Immature natural killer cell (primary cell): ENCODE measurements at regions not wholly inside any gene's neighbourhood (a gene's known extent, or its start where the extent isn't known, plus 50 kb on each side); places are given as distances from the start of the nearest gene placed in this dataset.

Source experiments
- DNase-seq, 3 donors: peaks; one replicate each; pipeline ENCODE4 v3.0.0; 2022; ENCODE audit warnings: mixed read lengths in 1 of 3
- H3K27ac Mint-ChIP-seq, 6 donors: one replicate each; pipeline ENCODE4 v1.8.0; 2020; ENCODE audit warnings: mixed read lengths in 6 of 6, mild to moderate bottlenecking in 5 of 6, inconsistent platforms in 4 of 6, moderate library complexity in 3 of 6
- H3K27me3 Mint-ChIP-seq, 3 donors: one replicate each; pipeline ENCODE4 v1.8.0; 2020 to 2021; ENCODE audit warnings: low read depth in 3 of 3, mild to moderate bottlenecking in 3 of 3, mixed read lengths in 3 of 3, moderate library complexity in 3 of 3, inconsistent platforms in 1 of 3
- H3K36me3 Mint-ChIP-seq, 3 donors: one replicate each; pipeline ENCODE4 v1.8.0; 2020; ENCODE audit warnings: mixed read lengths in 3 of 3, inconsistent platforms in 2 of 3, mild to moderate bottlenecking in 2 of 3
- H3K4me1 Mint-ChIP-seq, 2 donors: one replicate each; pipeline ENCODE4 v1.8.0; 2020; ENCODE audit warnings: inconsistent platforms in 2 of 2, mild to moderate bottlenecking in 2 of 2, mixed read lengths in 2 of 2, moderate library complexity in 1 of 2
- H3K4me3 Mint-ChIP-seq, 5 donors: one replicate each; pipeline ENCODE4 v1.8.0; 2020; ENCODE audit warnings: mild to moderate bottlenecking in 5 of 5, mixed read lengths in 5 of 5, inconsistent platforms in 3 of 5, moderate library complexity in 3 of 5
- H3K9me3 Mint-ChIP-seq, 6 donors: one replicate each; pipeline ENCODE4 v1.8.0; 2020; ENCODE audit warnings: mild to moderate bottlenecking in 6 of 6, mixed read lengths in 6 of 6, inconsistent platforms in 4 of 6, moderate library complexity in 3 of 6

DNA sequence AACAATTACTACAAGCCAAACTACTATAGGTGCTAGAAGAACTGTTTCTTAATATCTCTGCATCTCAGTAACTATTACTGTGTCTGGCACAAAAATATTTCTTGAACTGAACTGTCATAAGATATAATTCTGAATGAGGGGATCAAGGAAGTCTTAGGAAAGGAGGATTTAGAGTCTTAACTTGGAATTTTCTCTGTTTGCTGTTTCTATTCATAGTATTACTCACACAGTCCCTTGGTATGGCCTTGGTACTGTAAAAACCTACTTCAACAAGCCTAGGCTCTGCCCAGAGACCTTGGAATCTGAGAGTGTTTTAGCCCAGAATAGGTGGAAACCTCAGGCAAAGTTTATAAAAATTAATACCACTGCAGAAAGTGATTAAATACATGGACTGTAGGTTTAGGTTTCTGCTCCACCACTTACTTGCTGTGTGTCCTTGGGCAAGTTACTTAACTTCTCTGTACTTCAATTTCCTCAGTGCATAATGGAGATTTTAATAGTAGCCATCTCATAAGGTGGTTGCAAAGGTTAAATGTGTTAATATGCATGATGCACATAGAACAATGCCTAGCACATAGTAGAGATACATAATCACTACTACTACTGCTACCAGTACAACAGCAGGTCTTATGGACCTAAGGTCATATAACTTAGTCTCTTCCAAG lies 87.4 kb upstream of the NFIA start:
- Mint-ChIP-seq H3K27ac (no peak overlapping the region), H3K27me3 (peaks cover 0 to 5% (median 0%) of the 10 kb centered on the region in 3 donors), H3K4me1 (no peaks in the 10 kb centered on the region), H3K9me3 (no peaks in the 10 kb centered on the region), H3K4me3 (no peak overlapping the region), H3K36me3 (no peaks in the 10 kb centered on the region)
- no peak for DNase-seq

DNA sequence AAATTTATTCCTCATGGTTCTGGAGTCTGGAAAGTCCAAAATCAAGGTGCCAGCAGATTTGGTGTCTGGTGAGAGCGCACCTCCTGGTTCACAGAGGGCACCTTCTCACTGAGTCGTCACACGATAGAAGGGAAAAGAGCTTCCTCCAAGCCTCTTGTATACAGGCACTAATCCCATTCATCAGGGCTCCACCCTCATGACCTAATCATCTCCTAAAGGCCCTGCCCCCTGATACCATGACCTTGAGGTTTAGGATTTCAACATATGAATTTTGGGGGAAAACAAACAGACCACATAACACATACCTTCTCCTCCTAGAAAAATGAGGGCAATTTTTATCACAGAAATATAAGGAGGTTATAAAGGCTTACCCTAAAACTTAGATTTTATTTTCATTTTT lies 88.0 kb upstream of the NFIA start:
- H3K4me1 Mint-ChIP-seq = no peaks in the 10 kb centered on the region
- no peak overlapping the region for H3K27ac Mint-ChIP-seq
- no peak for DNase-seq
- H3K4me3 Mint-ChIP-seq = no peak overlapping the region
- H3K27me3 Mint-ChIP-seq = peaks cover 0 to 5% (median 0%) of the 10 kb centered on the region in 3 donors
- no peaks in the 10 kb centered on the region for H3K36me3 Mint-ChIP-seq
- H3K9me3 Mint-ChIP-seq = no peaks in the 10 kb centered on the region

DNA sequence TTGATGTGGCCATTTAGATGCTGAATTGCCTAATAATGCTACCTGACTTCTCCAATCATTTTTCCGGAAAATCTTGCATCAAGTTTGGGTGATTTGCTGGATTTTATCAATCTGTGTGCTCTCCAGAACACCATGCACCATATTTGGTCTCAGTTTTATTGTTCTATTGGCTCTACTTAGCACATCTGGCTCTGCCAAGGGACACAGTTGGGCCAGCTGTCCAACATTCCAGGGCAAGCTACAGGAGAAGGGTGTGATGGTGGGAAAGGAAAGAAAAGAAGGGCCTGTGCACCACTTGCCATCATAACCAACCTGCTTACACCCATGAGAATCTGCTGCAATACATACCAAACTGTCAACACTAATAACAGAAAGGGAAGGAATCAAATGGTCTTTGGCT lies 90.2 kb upstream of the NFIA start:
- Mint-ChIP-seq H3K9me3 (no peaks in the 10 kb centered on the region), H3K27me3 (peaks cover 0 to 2% (median 2%) of the 10 kb centered on the region in 3 donors), H3K27ac (no peak overlapping the region), H3K36me3 (no peaks in the 10 kb centered on the region), H3K4me1 (no peaks in the 10 kb centered on the region), H3K4me3 (no peak overlapping the region)
- no peak for DNase-seq

DNA sequence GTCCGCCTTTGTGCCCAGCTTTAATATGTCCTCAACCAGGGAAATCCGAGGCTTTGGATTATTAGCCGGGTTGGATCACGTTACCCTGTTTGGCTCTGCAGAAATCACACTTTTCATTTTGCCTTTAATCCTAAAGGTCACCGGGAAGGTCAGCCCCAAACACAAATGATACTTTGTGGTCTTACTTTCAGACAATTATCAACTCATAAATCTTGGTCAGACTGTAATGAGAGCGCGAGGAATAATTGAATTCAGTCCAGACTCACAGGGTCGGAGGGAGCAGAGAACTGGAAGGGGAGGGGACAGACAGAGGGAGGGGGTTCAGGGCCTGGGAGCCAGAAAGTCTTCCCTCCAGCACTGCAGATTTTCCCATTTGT lies 91.7 kb upstream of the NFIA start:
- H3K27me3 Mint-ChIP-seq = peaks cover 0 to 2% (median 2%) of the 10 kb centered on the region in 3 donors

DNA sequence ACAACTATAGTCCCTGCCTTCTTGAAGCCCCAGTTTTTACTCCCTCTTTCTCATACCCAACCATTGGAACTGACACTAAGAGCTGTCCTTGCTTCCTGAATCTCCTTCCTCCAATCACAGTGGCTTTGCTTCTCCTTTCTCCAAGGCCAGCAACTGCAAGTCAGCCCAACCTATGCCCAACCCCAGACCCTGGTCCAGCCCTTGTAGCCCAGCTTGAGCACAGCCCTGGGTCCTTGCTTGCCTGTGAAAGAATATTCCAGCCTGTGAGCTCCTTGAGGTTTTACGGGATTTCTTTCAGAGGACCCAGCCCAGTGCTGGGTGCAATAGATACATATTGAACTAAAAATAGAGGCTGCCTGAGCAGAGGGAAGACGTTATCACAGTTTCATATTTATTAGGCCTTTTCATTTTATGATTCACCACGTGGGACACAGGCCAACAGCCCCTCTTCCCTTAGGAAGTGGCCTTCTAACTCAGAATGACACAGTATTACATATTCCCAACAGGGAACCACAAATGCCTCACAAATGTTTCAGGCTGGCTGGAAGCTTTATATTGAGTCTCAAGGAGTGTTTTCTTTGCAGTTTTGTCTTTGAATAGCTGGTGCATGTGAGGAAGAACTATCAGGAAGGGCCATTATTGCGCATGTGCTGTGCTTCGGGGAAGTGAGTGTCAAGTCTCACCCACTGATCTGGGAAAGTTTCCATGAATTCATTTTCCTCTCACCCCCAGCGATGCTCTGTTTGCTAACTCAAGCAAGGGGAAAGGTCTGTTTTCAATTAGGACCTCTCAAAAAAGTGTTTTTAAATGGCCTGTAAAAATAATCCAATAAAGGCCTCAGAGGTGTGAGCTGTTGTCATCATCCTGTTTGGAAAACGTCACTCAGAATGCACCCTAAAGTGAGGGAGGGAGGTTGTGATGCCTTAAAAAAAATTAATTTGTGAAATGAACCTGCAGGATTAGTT lies 92.3 kb upstream of the NFIA start:
- peaks cover 0 to 2% (median 2%) of the 10 kb centered on the region in 3 donors for H3K27me3 Mint-ChIP-seq
- H3K9me3 Mint-ChIP-seq = no peaks in the 10 kb centered on the region
- H3K27ac Mint-ChIP-seq = no peak overlapping the region
- no peaks in the 10 kb centered on the region for H3K36me3 Mint-ChIP-seq
- no peaks in the 10 kb centered on the region for H3K4me1 Mint-ChIP-seq
- DNase-seq = no peak
- H3K4me3 Mint-ChIP-seq = no peak overlapping the region

More for the DNA sequence above, 91.7 kb upstream of the NFIA start:
- H3K4me1 Mint-ChIP-seq = no peaks in the 10 kb centered on the region
- H3K36me3 Mint-ChIP-seq = no peaks in the 10 kb centered on the region
- no peak for DNase-seq
- H3K4me3 Mint-ChIP-seq = no peak overlapping the region
- no peaks in the 10 kb centered on the region for H3K9me3 Mint-ChIP-seq
- no peak overlapping the region for H3K27ac Mint-ChIP-seq

DNA sequence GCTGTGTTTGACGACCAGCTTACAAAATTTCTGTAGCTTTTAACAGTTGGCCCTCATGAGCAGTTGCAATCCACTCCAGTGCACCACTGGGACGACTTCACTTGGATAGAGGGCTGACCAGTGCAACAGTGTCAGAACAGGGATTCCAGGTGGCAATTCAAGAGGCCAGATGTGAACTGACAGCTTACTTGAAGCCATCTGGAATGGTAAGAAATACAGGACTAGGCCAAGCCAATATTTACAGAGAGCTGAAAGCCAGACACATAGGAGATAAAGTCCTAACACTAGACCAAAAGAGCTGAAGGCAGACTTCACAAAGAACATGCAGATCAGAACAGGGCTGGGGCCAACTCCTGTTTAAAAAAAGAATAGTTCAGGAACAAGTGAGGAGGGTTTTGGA lies 93.5 kb upstream of the NFIA start:
- DNase-seq = no peak
- Mint-ChIP-seq H3K27ac (no peak overlapping the region), H3K9me3 (no peaks in the 10 kb centered on the region), H3K36me3 (no peaks in the 10 kb centered on the region), H3K4me1 (no peaks in the 10 kb centered on the region), H3K4me3 (no peak overlapping the region), H3K27me3 (peaks cover 0 to 2% (median 2%) of the 10 kb centered on the region in 3 donors)

DNA sequence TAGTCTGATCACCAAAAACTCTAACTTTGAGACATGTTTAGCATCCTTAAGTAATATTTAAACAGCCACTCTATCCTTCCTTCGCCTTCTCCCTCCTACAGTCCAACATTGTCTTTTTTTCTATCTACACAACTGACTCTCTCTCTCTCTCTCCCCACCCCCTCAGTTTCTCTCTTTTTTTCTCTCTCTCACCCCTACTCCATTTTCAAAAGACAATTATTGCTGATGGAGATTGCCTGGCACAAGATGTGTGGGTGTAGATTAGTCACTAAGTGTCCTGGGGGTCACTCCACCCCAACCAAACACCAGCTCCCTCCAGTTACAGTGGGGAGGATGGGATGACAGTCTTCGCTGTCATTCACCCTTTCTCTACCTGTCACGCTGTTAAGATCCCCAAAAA lies 94.5 kb upstream of the NFIA start:
- no peaks in the 10 kb centered on the region for H3K4me1 Mint-ChIP-seq
- no peaks in the 10 kb centered on the region for H3K36me3 Mint-ChIP-seq
- peaks cover 0 to 2% (median 0%) of the 10 kb centered on the region in 3 donors for H3K27me3 Mint-ChIP-seq
- no peaks in the 10 kb centered on the region for H3K9me3 Mint-ChIP-seq
- no peak for DNase-seq
- no peak overlapping the region for H3K27ac Mint-ChIP-seq
- no peak overlapping the region for H3K4me3 Mint-ChIP-seq

DNA sequence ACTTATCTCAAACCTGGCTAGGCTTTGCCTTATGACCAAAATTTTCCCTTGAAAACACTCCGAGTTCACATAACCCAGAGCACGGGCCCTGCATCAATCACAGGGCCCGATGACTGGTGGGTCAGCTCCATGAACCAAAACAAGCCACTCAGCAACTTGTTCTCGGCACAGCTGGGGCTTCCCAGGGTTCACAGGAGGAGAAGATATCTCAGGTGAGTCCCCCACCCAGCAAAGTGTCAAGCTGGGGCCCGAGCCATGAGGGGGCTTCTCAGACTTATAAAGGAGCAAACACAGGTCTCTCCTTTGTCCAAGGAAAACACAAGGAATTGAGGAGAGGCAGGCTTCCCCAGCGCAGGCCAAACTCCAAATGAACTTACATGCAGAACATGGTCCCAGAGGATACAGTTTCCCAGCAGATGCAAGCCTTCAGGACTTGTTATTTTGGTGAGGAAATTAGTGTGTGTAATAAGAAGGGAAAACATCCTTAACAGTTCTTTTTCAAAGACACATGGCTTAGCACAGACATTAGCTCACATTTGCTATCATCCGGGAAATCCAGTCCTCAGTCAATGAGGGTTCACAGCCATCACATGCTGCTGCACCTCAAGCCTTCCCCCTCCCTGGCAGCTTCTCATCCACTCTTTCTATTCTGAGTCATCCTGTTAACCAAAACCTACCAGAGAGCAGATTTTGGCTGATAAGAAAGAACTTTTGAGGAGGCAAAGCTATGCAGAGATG lies 98.1 kb upstream of the NFIA start:
- H3K9me3 Mint-ChIP-seq = no peaks in the 10 kb centered on the region
- no peak overlapping the region for H3K4me3 Mint-ChIP-seq
- no peaks in the 10 kb centered on the region for H3K36me3 Mint-ChIP-seq
- DNase-seq = no peak
- no peaks in the 10 kb centered on the region for H3K4me1 Mint-ChIP-seq
- peaks cover 0 to 2% (median 1%) of the 10 kb centered on the region in 3 donors for H3K27me3 Mint-ChIP-seq
- no peak overlapping the region for H3K27ac Mint-ChIP-seq

DNA sequence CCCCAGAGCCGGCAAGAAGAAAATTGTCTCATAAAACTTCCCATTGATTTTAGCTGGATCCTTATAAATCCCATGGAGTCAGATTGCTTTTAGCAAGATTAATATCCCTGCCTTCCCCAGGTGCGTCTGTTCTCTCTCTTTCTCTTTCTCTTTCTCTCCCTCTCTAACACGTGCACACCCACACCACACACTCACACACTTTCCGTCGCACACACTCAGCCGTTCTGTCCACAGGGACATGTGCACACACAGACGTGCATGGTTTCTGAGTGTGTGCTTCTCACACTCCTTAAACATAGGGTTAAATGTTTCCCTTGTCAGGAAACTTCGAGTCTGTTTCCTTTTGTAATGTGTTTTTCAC lies 98.7 kb upstream of the NFIA start:
- H3K27ac Mint-ChIP-seq = no peak overlapping the region
- no peak for DNase-seq

DNA sequence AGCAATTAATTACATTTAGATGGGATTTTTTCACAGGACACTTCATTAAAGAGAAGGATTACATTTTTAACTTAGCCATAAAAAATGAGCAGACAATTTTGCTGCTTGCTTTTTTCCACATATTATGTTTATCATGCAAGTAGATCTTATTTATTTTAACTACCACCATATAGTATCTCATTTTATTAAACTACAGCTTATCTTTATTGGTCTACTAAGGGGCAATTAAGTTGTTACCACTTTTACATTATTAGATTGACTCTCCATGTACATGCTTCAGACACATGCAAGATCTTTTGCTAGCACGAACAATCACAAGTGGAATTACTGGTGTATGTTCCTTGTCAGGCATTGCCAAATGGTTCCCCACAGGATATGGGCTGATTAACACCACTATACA lies 99.8 kb upstream of the NFIA start:
- DNase-seq = no peak
- no peak overlapping the region for H3K27ac Mint-ChIP-seq
- no peaks in the 10 kb centered on the region for H3K4me1 Mint-ChIP-seq
- H3K36me3 Mint-ChIP-seq = no peaks in the 10 kb centered on the region
- H3K9me3 Mint-ChIP-seq = no peaks in the 10 kb centered on the region
- no peak overlapping the region for H3K4me3 Mint-ChIP-seq
- peaks cover 0 to 2% (median 1%) of the 10 kb centered on the region in 3 donors for H3K27me3 Mint-ChIP-seq

More for the DNA sequence above, 98.7 kb upstream of the NFIA start:
- Mint-ChIP-seq H3K4me1 (no peaks in the 10 kb centered on the region), H3K27me3 (peaks cover 0 to 2% (median 1%) of the 10 kb centered on the region in 3 donors), H3K36me3 (no peaks in the 10 kb centered on the region), H3K9me3 (no peaks in the 10 kb centered on the region), H3K4me3 (no peak overlapping the region)

DNA sequence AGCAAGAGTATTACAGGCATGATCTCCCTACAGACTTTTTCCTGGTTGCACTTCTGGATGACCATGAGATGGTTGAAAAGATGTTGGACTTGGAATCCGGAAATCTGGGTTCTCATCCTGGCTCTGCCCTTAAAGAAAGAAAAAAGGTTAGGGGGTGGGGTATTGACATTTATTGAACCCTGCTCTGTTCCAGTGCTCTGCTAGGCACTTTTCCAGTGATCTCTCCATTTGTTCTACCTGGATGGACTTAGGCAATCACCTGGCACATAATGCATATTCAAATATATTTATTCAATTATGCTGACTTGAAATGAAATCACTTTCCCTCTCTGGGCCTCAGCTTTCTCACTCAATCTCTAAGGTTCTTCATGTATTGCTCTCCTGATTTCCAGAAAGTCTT lies 101.0 kb upstream of the NFIA start:
- no peaks in the 10 kb centered on the region for H3K36me3 Mint-ChIP-seq
- no peaks in the 10 kb centered on the region for H3K9me3 Mint-ChIP-seq
- H3K27me3 Mint-ChIP-seq = peaks cover 0 to 2% (median 1%) of the 10 kb centered on the region in 3 donors
- no peak overlapping the region for H3K27ac Mint-ChIP-seq
- H3K4me1 Mint-ChIP-seq = no peaks in the 10 kb centered on the region
- DNase-seq = no peak
- H3K4me3 Mint-ChIP-seq = no peak overlapping the region

DNA sequence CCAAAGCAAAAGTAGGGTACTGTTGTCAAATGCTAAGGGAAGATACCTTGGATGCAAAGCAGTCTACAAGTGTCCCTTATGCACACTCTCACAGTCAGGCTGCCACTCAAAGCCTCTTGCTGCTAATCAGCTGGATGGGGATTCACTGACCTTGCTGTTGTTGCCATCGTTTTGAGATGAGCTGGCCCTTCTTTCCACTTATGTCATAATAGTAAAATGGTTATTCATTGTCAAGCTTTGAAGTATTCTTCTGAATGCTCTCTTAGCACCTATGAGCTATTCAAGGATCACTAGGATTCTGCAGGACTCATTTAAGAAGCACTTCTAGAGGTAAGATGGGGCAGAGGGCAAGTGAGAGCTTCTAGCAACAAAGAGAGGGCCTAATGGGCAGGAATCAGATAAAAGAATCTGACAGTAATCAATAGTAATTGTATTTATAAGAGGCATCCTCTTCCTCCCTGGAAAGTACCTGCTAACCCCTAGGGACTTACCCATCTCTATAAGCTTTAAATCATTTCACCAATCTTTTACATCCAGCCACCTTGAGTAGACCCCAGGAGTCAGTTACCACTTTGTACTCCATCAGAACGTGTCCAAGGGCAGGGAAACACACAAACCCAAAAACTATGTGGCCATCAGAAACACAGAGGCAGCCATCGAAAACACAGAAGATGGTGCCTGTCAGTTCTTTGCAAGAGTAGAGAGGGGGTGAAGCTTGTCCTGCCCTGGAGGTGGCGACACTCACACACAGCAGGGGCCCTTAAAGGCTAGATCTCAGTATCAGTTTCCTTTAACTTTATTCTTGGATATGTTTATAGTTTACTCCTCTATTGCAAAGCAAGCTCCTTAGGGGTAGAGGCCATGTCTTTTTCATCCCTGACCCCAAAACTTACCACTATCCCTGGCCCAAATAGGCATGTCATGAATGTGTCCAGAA lies 103.7 kb upstream of the NFIA start:
- Mint-ChIP-seq H3K4me1 (no peaks in the 10 kb centered on the region), H3K4me3 (no peak overlapping the region)
- DNase-seq = peak; percentile 11 to 29 (median 26)

DNA sequence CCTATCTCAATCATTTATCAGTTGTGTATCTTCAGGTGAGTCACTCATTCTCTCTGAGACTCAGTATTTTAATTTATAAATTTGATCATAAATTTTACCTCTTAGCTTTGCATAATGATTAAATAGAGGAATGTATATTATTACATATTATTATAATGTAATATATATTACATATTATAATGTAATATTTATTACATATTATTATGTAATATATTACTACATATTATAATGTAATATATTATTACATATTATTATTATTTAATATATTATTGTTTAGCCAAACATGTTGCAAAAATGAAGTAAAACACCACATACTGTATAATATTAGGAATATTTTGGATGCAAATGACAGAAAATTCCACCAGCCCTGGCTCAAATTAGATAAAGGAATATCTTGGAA lies 104.7 kb upstream of the NFIA start:
- Mint-ChIP-seq H3K9me3 (no peaks in the 10 kb centered on the region), H3K4me1 (no peaks in the 10 kb centered on the region), H3K27ac (no peak overlapping the region), H3K36me3 (no peaks in the 10 kb centered on the region), H3K4me3 (no peak overlapping the region), H3K27me3 (peaks cover 0 to 5% (median 2%) of the 10 kb centered on the region in 3 donors)
- no peak for DNase-seq

More for the DNA sequence above, 103.7 kb upstream of the NFIA start:
- Mint-ChIP-seq H3K9me3 (no peaks in the 10 kb centered on the region), H3K27ac (no peak overlapping the region), H3K27me3 (peaks cover 0 to 5% (median 2%) of the 10 kb centered on the region in 3 donors), H3K36me3 (no peaks in the 10 kb centered on the region)
